NB4 (cell line): ENCODE measurements at regions not wholly inside any gene's neighbourhood (a gene's known extent, or its start where the extent isn't known, plus 50 kb on each side); places are given as distances from the start of the nearest gene placed in this dataset.

Source experiments
- DNase-seq: peaks from one replicate; pipeline ENCODE4 v3.0.0; 2010; ENCODE audit warnings: low read depth
- H3K4me3 ChIP-seq: one replicate; pipeline ENCODE4 v1.5.1; 2011; ENCODE audit warnings: mild to moderate bottlenecking, low read depth, low read length, moderate library complexity
- MYC ChIP-seq: IDR thresholded peaks from 2 replicates; pipeline ENCODE4 v1.6.1; 2011; ENCODE audit warnings: low read depth, low read length
- POLR2A ChIP-seq: IDR thresholded peaks from 2 replicates; pipeline ENCODE4 v1.6.1; 2011; ENCODE audit warnings: mild to moderate bottlenecking; ENCODE audit not compliant: insufficient read length; ENCODE audit errors: extremely low read depth
- TF ChIP-seq, protein P1 (sequence below): IDR thresholded peaks from 2 replicates; pipeline ENCODE4 v1.6.1; 2011; ENCODE audit warnings: low read depth, low read length
- TF ChIP-seq, protein P2 (sequence below): IDR thresholded peaks from one replicate; pipeline ENCODE4 v1.5.1; 2012; ENCODE audit warnings: low read depth, low read length

DNA sequence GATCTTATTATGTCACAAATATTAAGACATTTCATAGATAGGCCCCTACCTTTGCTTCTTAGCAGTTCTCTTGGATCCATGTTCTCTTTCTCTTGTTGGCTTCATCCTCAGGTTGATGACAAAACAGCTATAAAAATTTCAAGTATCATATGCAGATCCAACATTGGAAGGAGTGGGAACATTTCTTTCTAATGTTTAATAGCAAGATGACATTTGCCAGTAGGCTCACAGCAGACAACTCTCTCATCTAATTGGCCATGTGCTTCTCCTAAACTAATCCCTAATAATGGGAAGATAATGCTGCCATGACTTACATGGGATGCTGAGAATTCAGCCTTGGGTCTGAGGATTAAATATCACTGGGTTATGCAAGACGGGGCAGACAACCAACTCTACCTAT lies 485.5 kb upstream of the SEMA6A start:
- no peak overlapping the region for H3K4me3 ChIP-seq
- TF ChIP-seq, protein P1, sequence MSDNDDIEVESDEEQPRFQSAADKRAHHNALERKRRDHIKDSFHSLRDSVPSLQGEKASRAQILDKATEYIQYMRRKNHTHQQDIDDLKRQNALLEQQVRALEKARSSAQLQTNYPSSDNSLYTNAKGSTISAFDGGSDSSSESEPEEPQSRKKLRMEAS = no peak
- TF ChIP-seq, protein P2, sequence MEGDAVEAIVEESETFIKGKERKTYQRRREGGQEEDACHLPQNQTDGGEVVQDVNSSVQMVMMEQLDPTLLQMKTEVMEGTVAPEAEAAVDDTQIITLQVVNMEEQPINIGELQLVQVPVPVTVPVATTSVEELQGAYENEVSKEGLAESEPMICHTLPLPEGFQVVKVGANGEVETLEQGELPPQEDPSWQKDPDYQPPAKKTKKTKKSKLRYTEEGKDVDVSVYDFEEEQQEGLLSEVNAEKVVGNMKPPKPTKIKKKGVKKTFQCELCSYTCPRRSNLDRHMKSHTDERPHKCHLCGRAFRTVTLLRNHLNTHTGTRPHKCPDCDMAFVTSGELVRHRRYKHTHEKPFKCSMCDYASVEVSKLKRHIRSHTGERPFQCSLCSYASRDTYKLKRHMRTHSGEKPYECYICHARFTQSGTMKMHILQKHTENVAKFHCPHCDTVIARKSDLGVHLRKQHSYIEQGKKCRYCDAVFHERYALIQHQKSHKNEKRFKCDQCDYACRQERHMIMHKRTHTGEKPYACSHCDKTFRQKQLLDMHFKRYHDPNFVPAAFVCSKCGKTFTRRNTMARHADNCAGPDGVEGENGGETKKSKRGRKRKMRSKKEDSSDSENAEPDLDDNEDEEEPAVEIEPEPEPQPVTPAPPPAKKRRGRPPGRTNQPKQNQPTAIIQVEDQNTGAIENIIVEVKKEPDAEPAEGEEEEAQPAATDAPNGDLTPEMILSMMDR = no peak
- TF ChIP-seq POLR2A (no peak), MYC (no peak)
- DNase-seq = no peak

DNA sequence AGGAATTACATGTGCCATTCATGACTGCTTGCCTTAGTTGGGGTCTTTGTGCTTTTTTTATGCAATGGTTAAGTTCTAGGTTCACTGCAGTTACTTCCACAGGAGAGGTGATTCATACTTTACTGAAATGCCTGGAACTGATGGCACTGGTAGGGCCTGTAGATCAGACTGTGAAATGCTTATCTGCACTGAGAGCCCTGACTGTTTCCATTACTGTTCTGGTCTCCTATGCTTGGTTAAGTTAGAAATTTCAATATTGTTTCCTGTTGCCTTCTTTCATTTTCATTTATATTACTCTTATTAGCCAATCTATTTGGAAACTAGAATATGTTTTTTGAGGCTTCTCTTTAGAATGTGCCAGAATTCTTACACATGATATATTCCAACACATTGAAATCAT lies 484.1 kb upstream of the SEMA6A start:
- TF ChIP-seq POLR2A = no peak
- TF ChIP-seq, protein P2 = no peak
- TF ChIP-seq, protein P1 = no peak
- TF ChIP-seq MYC = no peak
- no peak for DNase-seq
- H3K4me3 ChIP-seq = no peak overlapping the region

DNA sequence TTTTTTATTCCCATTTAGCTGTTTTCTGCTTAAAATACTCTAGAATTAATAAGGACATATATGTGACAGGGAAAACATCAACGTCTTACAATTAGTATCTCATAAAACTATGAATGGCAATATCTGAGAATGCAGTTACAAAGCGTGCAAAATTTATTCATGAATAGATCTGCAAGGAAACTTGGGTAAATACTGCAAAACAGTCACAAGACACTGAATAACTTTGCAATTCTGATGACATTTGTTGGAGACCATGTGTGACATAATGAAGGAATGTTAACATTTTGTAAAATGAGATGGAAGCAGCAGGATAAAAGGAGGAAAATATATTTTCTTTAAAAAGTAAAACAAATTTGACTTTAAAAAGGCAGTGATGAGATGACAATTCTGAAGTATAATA lies 480.9 kb upstream of the SEMA6A start:
- DNase-seq = no peak
- TF ChIP-seq MYC (no peak), POLR2A (no peak)
- TF ChIP-seq, protein P1 = no peak
- TF ChIP-seq, protein P2 = no peak
- H3K4me3 ChIP-seq = no peak overlapping the region

DNA sequence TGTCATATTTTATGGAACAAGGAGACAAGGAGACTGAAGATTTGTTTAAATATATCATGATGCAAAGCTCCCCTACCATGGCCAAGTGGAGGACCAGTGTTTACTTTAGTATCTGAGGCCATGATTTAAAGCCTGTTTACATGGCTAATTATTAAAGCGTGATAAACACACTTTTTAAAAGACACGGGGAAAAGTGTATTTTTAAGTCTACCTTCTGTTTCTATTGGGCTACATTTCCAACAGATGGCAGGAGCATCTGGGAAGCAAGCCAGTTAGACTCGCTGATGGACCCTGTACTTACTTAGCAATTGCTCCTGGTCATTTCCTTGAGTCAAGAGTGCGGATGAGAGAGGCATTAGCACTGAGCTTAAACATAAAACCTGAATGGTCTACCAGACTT lies 480.3 kb upstream of the SEMA6A start:
- no peak overlapping the region for H3K4me3 ChIP-seq
- no peak for DNase-seq
- TF ChIP-seq, protein P2 = no peak
- TF ChIP-seq, protein P1 = no peak
- TF ChIP-seq MYC = no peak
- TF ChIP-seq POLR2A = no peak

DNA sequence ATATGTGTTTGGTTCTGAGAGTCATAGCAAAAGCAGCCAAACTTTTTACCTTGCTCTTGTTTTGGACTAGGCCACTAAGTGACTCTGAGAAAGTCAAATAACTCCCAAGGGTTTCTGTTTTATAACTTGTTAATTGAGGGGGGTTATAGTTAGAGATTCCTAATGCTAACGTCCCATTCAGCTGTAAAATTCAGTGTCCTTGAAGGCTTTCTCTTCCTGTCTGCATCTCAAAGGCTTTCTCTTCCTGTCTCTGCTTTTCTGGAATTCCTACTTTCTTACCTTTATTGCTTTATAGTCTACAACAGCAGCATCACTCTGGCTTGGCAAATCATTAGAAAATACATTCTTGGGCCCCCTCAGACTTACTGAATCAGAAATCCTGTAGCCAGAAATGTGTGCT lies 479.5 kb upstream of the SEMA6A start:
- TF ChIP-seq POLR2A = no peak
- TF ChIP-seq, protein P2 = no peak
- TF ChIP-seq MYC = no peak
- TF ChIP-seq, protein P1 = no peak
- no peak overlapping the region for H3K4me3 ChIP-seq
- DNase-seq = no peak
